IMR-90 (cell line): ENCODE measurements at regions not wholly inside any gene's neighbourhood (a gene's known extent, or its start where the extent isn't known, plus 50 kb on each side); places are given as distances from the start of the nearest gene placed in this dataset.

Experiments used
- CHD1 ChIP-seq: IDR thresholded peaks from 2 replicates; pipeline ENCODE4 v1.6.1; 2012; ENCODE audit warnings: low read depth, low read length, improper control_type of control experiment
- POLR2A ChIP-seq: IDR thresholded peaks from 2 replicates; pipeline ENCODE4 v1.6.1; 2012; ENCODE audit warnings: mild to moderate bottlenecking, low read depth, low read length
- RFX5 ChIP-seq: IDR thresholded peaks from 2 replicates; pipeline ENCODE4 v1.8.0; 2012; ENCODE audit warnings: low read depth, mild to moderate bottlenecking, low read length, moderate library complexity
- SMC3 ChIP-seq: fragments of 150-350 bp; IDR thresholded peaks from 2 replicates; pipeline ENCODE4 v1.6.1; 2016; ENCODE audit warnings: low read depth, mild to moderate bottlenecking, antibody characterized with exemption, low read length, moderate library complexity
- USF2 ChIP-seq: fragments of 150-350 bp; IDR thresholded peaks from 2 replicates; pipeline ENCODE4 v1.6.1; 2017; ENCODE audit warnings: mild to moderate bottlenecking, antibody characterized with exemption, low read length, low read depth
- TF ChIP-seq, protein P1 (sequence below): conservative IDR thresholded peaks from 2 replicates; pipeline ENCODE4 v1.5.1; 2012; ENCODE audit warnings: mild to moderate bottlenecking, low read depth, low read length, improper control_type of control experiment

DNA sequence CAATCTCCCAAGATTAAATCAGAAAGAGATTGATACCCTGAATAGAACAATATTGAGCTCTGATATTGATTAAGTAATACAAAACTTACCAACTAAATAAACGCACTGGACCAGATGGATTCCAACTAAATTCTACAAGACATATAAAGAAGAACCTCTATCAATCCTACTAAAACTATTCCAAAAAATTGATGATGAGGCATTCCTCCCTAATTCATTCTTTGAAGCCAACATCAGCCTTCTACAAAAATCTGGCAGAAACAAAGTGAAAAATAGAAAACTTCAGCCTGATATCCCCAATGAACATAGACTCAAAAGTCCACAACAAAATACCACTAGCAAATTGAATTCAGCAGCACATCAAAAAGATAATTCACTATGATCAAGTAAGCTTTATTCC is 695.5 kb downstream of the NYAP2 start:
- TF ChIP-seq, protein P1, sequence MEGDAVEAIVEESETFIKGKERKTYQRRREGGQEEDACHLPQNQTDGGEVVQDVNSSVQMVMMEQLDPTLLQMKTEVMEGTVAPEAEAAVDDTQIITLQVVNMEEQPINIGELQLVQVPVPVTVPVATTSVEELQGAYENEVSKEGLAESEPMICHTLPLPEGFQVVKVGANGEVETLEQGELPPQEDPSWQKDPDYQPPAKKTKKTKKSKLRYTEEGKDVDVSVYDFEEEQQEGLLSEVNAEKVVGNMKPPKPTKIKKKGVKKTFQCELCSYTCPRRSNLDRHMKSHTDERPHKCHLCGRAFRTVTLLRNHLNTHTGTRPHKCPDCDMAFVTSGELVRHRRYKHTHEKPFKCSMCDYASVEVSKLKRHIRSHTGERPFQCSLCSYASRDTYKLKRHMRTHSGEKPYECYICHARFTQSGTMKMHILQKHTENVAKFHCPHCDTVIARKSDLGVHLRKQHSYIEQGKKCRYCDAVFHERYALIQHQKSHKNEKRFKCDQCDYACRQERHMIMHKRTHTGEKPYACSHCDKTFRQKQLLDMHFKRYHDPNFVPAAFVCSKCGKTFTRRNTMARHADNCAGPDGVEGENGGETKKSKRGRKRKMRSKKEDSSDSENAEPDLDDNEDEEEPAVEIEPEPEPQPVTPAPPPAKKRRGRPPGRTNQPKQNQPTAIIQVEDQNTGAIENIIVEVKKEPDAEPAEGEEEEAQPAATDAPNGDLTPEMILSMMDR, result no peak
- TF ChIP-seq USF2, result no peak
- TF ChIP-seq POLR2A, result no peak
- TF ChIP-seq RFX5, result no peak
- no peak for TF ChIP-seq SMC3
- no peak for TF ChIP-seq CHD1
